AG10803 (cell line): ENCODE measurements at regions not wholly inside any gene's neighbourhood (a gene's known extent, or its start where the extent isn't known, plus 50 kb on each side); places are given as distances from the start of the nearest gene placed in this dataset.

ENCODE experiments used
- DNase-seq: peaks from one replicate; pipeline ENCODE4 v3.0.0; 2010; ENCODE audit warnings: low read depth
- H3K4me3 ChIP-seq: 2 replicates; pipeline ENCODE4 v1.5.1; 2011; ENCODE audit warnings: mild to moderate bottlenecking, low read length, control low read depth
- CTCF ChIP-seq: conservative IDR thresholded peaks from 2 replicates; pipeline ENCODE4 v1.5.1; 2011; ENCODE audit warnings: mild to moderate bottlenecking, low read length, control low read depth, inconsistent platforms

GRCh38 chr11:44407211-44407996 lies 97.5 kb upstream of the ALX4 start:
- H3K4me3 ChIP-seq = no peak overlapping the region
- no peak for TF ChIP-seq CTCF
- DNase-seq = no peak

- no peak overlapping the region for H3K4me3 ChIP-seq
- no peak for DNase-seq
- no peak for TF ChIP-seq CTCF
These were observed 98.2 kb upstream of the ALX4 start for GRCh38 chr11:44408141-44408540.

- no peak for TF ChIP-seq CTCF
- no peak overlapping the region for H3K4me3 ChIP-seq
- DNase-seq = no peak
These were observed 99.0 kb upstream of the ALX4 start for GRCh38 chr11:44408711-44409470.

GRCh38 chr11:44409558-44410236 lies 99.8 kb upstream of the ALX4 start:
- TF ChIP-seq CTCF = no peak
- no peak overlapping the region for H3K4me3 ChIP-seq
- DNase-seq = no peak

GRCh38 chr11:44416776-44417175 lies 106.8 kb upstream of the ALX4 start:
- no peak overlapping the region for H3K4me3 ChIP-seq
- DNase-seq = no peak
- no peak for TF ChIP-seq CTCF

GRCh38 chr11:44417731-44418455 lies 108.0 kb upstream of the ALX4 start:
- H3K4me3 ChIP-seq = no peak overlapping the region
- no peak for TF ChIP-seq CTCF
- no peak for DNase-seq
